Nephron progenitor cell (in vitro differentiated cells): ENCODE measurements at regions not wholly inside any gene's neighbourhood (a gene's known extent, or its start where the extent isn't known, plus 50 kb on each side); places are given as distances from the start of the nearest gene placed in this dataset.

Experiments
- DNase-seq: peaks from one replicate; pipeline ENCODE4 v3.0.0; 2021
- H3K27ac Mint-ChIP-seq: 2 replicates; pipeline ENCODE4 v1.8.0; 2021; ENCODE audit warnings: mild to moderate bottlenecking, moderate library complexity, mixed read lengths
- H3K27me3 Mint-ChIP-seq: 2 replicates; pipeline ENCODE4 v1.8.0; 2021; ENCODE audit warnings: mild to moderate bottlenecking, low read depth, mixed read lengths; ENCODE audit not compliant: poor library complexity
- H3K36me3 Mint-ChIP-seq: 2 replicates; pipeline ENCODE4 v1.8.0; 2021; ENCODE audit warnings: low read depth, mixed read lengths
- H3K4me1 Mint-ChIP-seq: 2 replicates; pipeline ENCODE4 v1.8.0; 2021; ENCODE audit warnings: mixed read lengths
- H3K4me3 Mint-ChIP-seq: 2 replicates; pipeline ENCODE4 v1.8.0; 2021; ENCODE audit warnings: mild to moderate bottlenecking, moderate library complexity, mixed read lengths
- H3K9me3 Mint-ChIP-seq: 2 replicates; pipeline ENCODE4 v1.8.0; 2021; ENCODE audit warnings: mild to moderate bottlenecking, moderate library complexity, mixed read lengths
- CTCF ChIP-seq: fragments of 200-600 bp; sonication (generic); IDR thresholded peaks from 2 replicates; pipeline ENCODE4 v1.5.0; 2021; ENCODE audit warnings: antibody characterized with exemption

GRCh38 chr17:52255347-52255746, 96.8 kb upstream of the CA10 start:
- no peak overlapping the region for H3K27ac Mint-ChIP-seq
- H3K36me3 Mint-ChIP-seq = no peaks in the 10 kb centered on the region
- TF ChIP-seq CTCF = no peak
- H3K27me3 Mint-ChIP-seq = peaks cover 4% of the 10 kb centered on the region
- no peak for DNase-seq
- no peak overlapping the region for H3K4me3 Mint-ChIP-seq
- no peaks in the 10 kb centered on the region for H3K4me1 Mint-ChIP-seq
- no peaks in the 10 kb centered on the region for H3K9me3 Mint-ChIP-seq

- peaks cover 3% of the 10 kb centered on the region for H3K27me3 Mint-ChIP-seq
- no peak overlapping the region for H3K4me3 Mint-ChIP-seq
- no peaks in the 10 kb centered on the region for H3K4me1 Mint-ChIP-seq
- no peaks in the 10 kb centered on the region for H3K9me3 Mint-ChIP-seq
- DNase-seq = no peak
- H3K27ac Mint-ChIP-seq = no peak overlapping the region
- no peaks in the 10 kb centered on the region for H3K36me3 Mint-ChIP-seq
- no peak for TF ChIP-seq CTCF
These were observed 86.2 kb upstream of the CA10 start for GRCh38 chr17:52244689-52245088.

- Mint-ChIP-seq H3K4me3 (no peak overlapping the region), H3K27ac (no peak overlapping the region), H3K27me3 (peaks cover 7% of the 10 kb centered on the region), H3K36me3 (no peaks in the 10 kb centered on the region), H3K9me3 (no peaks in the 10 kb centered on the region), H3K4me1 (no peaks in the 10 kb centered on the region)
- no peak for TF ChIP-seq CTCF
- DNase-seq = no peak
These were observed 83.8 kb upstream of the CA10 start for GRCh38 chr17:52242268-52242667.

GRCh38 chr17:52237151-52237550, 78.6 kb upstream of the CA10 start:
- Mint-ChIP-seq H3K4me3 (no peak overlapping the region), H3K27ac (no peak overlapping the region), H3K27me3 (peaks cover 5% of the 10 kb centered on the region), H3K36me3 (no peaks in the 10 kb centered on the region), H3K9me3 (no peaks in the 10 kb centered on the region), H3K4me1 (no peaks in the 10 kb centered on the region)
- no peak for TF ChIP-seq CTCF
- DNase-seq = no peak

- H3K4me1 Mint-ChIP-seq = no peaks in the 10 kb centered on the region
- no peak overlapping the region for H3K27ac Mint-ChIP-seq
- H3K4me3 Mint-ChIP-seq = no peak overlapping the region
- TF ChIP-seq CTCF = no peak
- no peak for DNase-seq
- H3K36me3 Mint-ChIP-seq = no peaks in the 10 kb centered on the region
- H3K9me3 Mint-ChIP-seq = no peaks in the 10 kb centered on the region
- peaks cover 5% of the 10 kb centered on the region for H3K27me3 Mint-ChIP-seq
These were observed 77.0 kb upstream of the CA10 start for GRCh38 chr17:52235516-52235915.

- no peak for TF ChIP-seq CTCF
- Mint-ChIP-seq H3K4me1 (no peaks in the 10 kb centered on the region), H3K36me3 (no peaks in the 10 kb centered on the region), H3K27me3 (peaks cover 5% of the 10 kb centered on the region), H3K4me3 (no peak overlapping the region), H3K9me3 (no peaks in the 10 kb centered on the region), H3K27ac (no peak overlapping the region)
- no peak for DNase-seq
These were observed 75.1 kb upstream of the CA10 start for GRCh38 chr17:52233632-52234031.
